HL-60 (cell line): ENCODE measurements at regions not wholly inside any gene's neighbourhood (a gene's known extent, or its start where the extent isn't known, plus 50 kb on each side); places are given as distances from the start of the nearest gene placed in this dataset.
"Not testable (repeated sequence)": the region's sequence is repeated elsewhere in the genome, so short reads cannot be mapped to it uniquely, and the experiment has no call there.

ENCODE experiments used
- DNase-seq, 2 experiments: peaks; one replicate each; pipeline ENCODE4 v3.0.0-alpha.2; 2010 to 2020; ENCODE audit warnings: low read depth in 1 of 2, low spot score in 1 of 2
- H3K27ac ChIP-seq: fragments of 250-450 bp; sonication (Bioruptor Pico); replicated peaks from 2 replicates; pipeline ENCODE4 v1.5.1; 2020; ENCODE audit warnings: mild to moderate bottlenecking, moderate library complexity
- H3K27me3 ChIP-seq: fragments of 250-450 bp; sonication (Bioruptor Pico); 2 replicates; pipeline ENCODE4 v1.5.1; 2021; ENCODE audit warnings: mild to moderate bottlenecking, moderate library complexity; ENCODE audit not compliant: insufficient read depth, poor library complexity, severe bottlenecking
- H3K4me3 ChIP-seq: replicated peaks from 2 replicates; pipeline ENCODE4 v1.5.1; 2011; ENCODE audit warnings: mild to moderate bottlenecking, control low read depth, low read length; ENCODE audit not compliant: insufficient read depth
- CTCF ChIP-seq: IDR thresholded peaks from one replicate; pipeline ENCODE4 v1.5.1; 2011; ENCODE audit warnings: low read length, control low read depth, inconsistent platforms; ENCODE audit not compliant: insufficient read depth
- GABPA ChIP-seq: IDR thresholded peaks from 2 replicates; pipeline ENCODE4 v1.6.1; 2012; ENCODE audit warnings: low read depth
- POLR2AphosphoS5 ChIP-seq: IDR thresholded peaks from 2 replicates; pipeline ENCODE4 v1.6.1; 2012; ENCODE audit warnings: low read depth
- REST ChIP-seq: IDR thresholded peaks from 2 replicates; pipeline ENCODE4 v1.6.1; 2012; ENCODE audit warnings: low read depth; ENCODE audit not compliant: insufficient replicate concordance
- SPI1 ChIP-seq: IDR thresholded peaks from 2 replicates; pipeline ENCODE4 v1.6.1; 2012; ENCODE audit warnings: low read depth, mild to moderate bottlenecking, borderline replicate concordance

GRCh38 chr17:13152501-13152900 is 134.7 kb upstream of the ELAC2 start:
- DNase-seq = no peak
- H3K27ac ChIP-seq = no peak overlapping the region
- no peak overlapping the region for H3K4me3 ChIP-seq
- TF ChIP-seq SPI1 (no peak), POLR2AphosphoS5 (no peak), REST (no peak), CTCF (no peak), GABPA (no peak)
- H3K27me3 ChIP-seq = no peaks in the 10 kb centered on the region

- H3K27me3 ChIP-seq, H3K4me3 ChIP-seq, H3K27ac ChIP-seq, DNase-seq: not testable (repeated sequence)
Observed at GRCh38 chr17:13150738-13151137, 132.9 kb upstream of the ELAC2 start.

GRCh38 chr17:13143001-13143400 is 125.2 kb upstream of the ELAC2 start:
- DNase-seq = no peak
- Histone ChIP-seq H3K27ac (no peak overlapping the region), H3K27me3 (no peaks in the 10 kb centered on the region), H3K4me3 (no peak overlapping the region)
- TF ChIP-seq REST (no peak), POLR2AphosphoS5 (no peak), SPI1 (no peak), GABPA (no peak), CTCF (no peak)

GRCh38 chr17:13140750-13141149 is 122.9 kb upstream of the ELAC2 start:
- H3K4me3 ChIP-seq = no peak overlapping the region
- DNase-seq = no peak
- TF ChIP-seq SPI1 (no peak), POLR2AphosphoS5 (no peak), REST (no peak), CTCF (no peak), GABPA (no peak)

More at GRCh38 chr17:13140750-13141149, 122.9 kb upstream of the ELAC2 start:
- Histone ChIP-seq H3K27me3 (no peaks in the 10 kb centered on the region), H3K27ac (no peak overlapping the region)
